ENCODE measurements at regions not wholly inside any gene's neighbourhood (a gene's known extent, or its start where the extent isn't known, plus 50 kb on each side); places are given as distances from the start of the nearest gene placed in this dataset.

- Histone ChIP-seq H3K36me3 (no peaks in the 10 kb centered on the region), H3K27me3 (no peaks in the 10 kb centered on the region), H3K27ac (no peak overlapping the region), H3K4me1 (no peaks in the 10 kb centered on the region), H3K4me3 (no peak overlapping the region), H3K9me3 (no peaks in the 10 kb centered on the region)
- 80 to 85% methylated on average over 5 of the region's 5 CpGs for WGBS, 2 donors
- ATAC-seq (no peak), DNase-seq (no peak)
- intact Hi-C loops (cut with DNase I) = no loop called here
- TF ChIP-seq CTCF (IDR thresholded peaks at IDR 0.05) = no peak
Measured at GRCh38 chr4:155140889-155141288, 67.5 kb upstream of the NPY2R start.

DNA sequence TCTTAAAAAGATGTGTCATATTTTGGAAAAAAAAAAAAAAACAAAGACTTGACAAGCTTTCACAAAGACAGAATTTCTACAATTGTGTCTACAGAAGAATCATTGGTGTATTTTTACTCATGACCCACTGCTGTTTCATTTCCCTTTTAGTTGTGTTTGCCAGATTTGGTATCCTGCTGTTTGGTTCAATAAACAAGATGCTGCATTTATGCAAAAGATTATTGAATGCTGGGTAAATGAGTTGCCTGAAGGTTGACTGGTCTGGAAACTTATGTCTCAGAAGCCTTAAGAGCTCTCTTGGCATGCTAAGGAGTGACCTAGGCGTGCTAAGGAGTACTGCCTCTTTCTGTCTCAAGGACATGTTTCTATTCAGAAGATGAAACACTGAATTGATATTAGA lies 64.9 kb upstream of the NPY2R start:
- intact Hi-C loops (cut with DNase I) = no loop called here
- no peak overlapping the region for H3K27ac ChIP-seq
- ATAC-seq (no peak), DNase-seq (no peak)
- TF ChIP-seq CTCF (IDR thresholded peaks at IDR 0.05) = no peak
- WGBS, 2 donors = 63 to 69% methylated on average over 1 of the region's 1 CpG
- no peaks in the 10 kb centered on the region for H3K36me3 ChIP-seq
- H3K9me3 ChIP-seq = no peaks in the 10 kb centered on the region
- H3K27me3 ChIP-seq = no peaks in the 10 kb centered on the region
- no peaks in the 10 kb centered on the region for H3K4me1 ChIP-seq
- no peak overlapping the region for H3K4me3 ChIP-seq
